HuH-7 (cell line): ENCODE measurements at regions not wholly inside any gene's neighbourhood (a gene's known extent, or its start where the extent isn't known, plus 50 kb on each side); places are given as distances from the start of the nearest gene placed in this dataset.

Experiments
- DNase-seq: peaks from one replicate; pipeline ENCODE4 v3.0.0; 2011; ENCODE audit warnings: low spot score

DNA sequence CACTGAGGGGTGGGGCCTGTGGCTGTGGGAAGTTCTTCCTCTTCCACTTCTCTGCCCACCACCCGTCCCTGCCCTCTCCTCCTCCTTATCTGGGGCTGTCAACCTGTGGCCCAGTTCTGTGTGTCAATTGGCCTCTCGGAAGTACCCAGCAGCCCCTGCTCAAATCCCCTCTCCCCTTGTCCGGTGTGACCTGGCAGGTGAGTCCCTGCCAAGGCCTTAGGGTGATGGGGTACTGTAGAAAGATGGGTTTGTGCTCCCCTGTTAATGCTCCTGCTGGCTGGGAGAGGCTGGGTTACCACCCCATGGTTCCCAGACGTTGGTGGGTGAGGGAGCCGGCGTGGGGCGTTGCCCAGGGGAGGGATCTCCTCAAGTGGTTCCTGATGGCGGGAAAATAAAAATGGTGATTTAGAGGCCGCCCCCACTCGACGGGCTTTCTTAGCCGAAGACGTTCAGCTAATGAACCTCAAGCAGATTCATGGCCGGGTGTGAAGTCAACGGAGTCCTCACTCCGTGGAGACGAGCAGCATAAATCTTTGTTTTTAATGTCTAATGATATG, 141.2 kb downstream of the URI1 start:
- no peak for DNase-seq

DNA sequence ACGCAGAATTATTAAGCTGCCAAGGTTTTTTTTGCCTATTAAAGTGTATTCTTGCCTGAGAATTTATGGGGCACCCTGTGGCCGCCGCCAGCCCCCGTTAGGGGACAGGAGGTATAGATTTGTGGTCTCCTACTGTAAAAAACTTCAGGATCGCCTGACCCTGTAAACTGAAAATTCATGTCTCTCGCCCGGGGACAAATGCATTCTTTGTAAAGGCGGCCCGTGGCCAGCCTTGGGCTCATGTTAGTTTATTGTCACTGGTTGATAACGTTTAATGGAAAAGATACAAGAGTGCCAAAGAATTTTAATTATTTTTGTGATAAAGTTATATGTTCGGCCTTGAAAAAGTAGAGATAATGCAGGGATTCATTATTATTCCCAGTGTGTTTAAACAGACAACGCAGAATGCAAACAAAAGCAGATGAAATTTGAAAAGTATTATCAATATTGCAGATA, 141.7 kb downstream of the URI1 start:
- DNase-seq, result no peak

DNA sequence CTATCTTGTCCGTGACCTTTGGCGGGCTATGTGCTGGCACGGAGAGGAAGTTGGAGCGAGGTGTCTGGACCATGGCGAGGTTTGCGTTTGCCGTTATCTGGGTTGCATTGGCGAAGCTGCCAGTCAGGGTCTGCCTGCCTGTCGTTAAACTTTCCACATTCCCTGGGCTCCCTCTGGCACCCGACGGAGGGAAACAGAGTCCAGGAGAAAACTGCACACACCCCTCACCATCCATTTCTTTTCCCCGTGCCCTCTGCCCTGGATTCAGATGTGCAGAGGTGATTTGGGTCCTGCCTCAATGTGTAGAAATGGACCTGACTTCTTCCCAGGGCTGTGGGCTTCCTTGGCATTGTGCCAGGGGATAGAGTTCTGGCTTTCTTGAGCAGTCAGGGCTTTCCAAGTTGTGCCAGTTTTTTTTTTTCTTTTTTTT, 142.4 kb downstream of the URI1 start:
- no peak for DNase-seq

DNA sequence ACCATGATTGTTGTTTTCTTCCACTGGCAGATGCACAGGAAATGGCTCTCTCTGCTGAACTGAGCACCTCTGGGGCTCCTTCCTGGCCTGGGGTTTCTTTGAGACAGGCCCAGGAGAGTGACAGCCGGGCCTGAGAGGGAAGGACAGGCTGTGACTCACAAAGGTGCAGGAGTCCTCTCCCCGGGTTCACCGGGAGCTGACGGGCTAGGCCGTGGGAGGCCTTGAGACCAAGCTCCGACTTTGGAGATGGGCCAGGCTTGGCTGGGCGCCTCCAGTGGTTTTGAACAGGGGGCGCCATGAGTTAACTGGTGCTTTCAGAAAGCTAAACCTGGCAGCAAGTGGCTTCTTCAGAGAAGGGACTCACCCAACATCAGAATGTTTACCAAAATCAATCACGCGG, 143.4 kb downstream of the URI1 start:
- no peak for DNase-seq

- DNase-seq, result no peak
Observed at GRCh38 chr19:30086220-30086619, 144.2 kb downstream of the URI1 start.

DNA sequence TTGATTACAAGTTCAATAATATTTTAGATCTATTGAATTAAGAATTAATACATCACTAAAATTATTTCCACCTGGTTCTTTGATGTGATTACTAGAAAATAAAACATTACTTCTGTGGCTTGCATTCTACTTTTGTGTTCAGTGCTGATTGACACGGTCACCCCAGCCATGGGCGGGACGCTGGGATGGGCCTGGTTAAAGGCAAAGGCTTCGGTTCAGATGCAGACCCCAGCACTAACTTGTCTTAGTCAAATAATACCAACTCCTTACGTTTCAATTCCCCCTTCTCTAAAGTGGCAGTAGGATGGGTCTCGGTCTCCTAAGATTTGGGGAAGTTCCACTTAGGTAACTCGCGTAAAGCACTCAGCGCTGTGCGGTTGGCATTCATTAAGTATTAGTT, 144.9 kb downstream of the URI1 start:
- DNase-seq, result no peak

GRCh38 chr19:30087381-30088138, 145.5 kb downstream of the URI1 start:
- DNase-seq, result no peak

- DNase-seq, result no peak
Observed at GRCh38 chr19:30088567-30088966, 146.5 kb downstream of the URI1 start.

GRCh38 chr19:30089086-30089665, 147.1 kb downstream of the URI1 start:
- DNase-seq, result no peak

DNA sequence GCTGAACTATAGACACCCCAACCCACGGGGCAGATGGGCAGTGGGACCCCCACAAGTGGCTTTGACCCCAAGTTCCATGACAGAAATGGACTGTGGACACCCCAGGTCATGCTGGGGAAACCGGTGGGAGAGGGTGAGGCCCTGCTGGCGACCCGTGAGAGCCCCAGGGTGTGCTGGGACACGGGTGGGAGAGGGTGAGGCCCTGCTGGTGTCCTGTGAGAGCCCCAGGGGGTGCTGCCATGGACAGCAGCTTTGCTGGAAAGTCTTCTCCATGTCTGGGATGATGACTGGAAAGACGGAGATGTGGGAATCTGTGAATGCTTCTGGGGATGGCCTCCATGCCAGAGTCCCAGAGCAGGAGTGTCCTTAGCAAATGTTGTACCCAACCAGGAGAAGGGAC, 148.4 kb downstream of the URI1 start:
- no peak for DNase-seq

DNA sequence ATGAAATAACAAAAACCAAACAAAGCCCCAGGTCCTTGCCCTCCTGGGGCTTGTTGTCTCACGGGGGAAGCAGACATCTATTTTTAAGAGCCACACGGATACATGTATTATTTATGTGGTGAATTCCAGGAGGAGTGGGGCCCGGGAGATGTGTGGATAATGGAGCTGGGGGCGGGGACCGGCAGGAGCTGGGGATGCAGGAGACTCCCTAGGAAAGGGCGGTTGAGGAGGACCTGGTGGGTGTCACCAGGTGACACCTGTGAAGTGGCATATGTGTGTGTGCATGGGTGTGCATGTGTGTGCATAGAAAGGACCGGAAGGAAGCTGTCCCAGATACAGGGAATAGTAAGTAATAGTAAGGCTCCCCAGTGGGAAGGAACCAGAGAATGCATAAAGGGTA, 148.9 kb downstream of the URI1 start:
- no peak for DNase-seq

DNA sequence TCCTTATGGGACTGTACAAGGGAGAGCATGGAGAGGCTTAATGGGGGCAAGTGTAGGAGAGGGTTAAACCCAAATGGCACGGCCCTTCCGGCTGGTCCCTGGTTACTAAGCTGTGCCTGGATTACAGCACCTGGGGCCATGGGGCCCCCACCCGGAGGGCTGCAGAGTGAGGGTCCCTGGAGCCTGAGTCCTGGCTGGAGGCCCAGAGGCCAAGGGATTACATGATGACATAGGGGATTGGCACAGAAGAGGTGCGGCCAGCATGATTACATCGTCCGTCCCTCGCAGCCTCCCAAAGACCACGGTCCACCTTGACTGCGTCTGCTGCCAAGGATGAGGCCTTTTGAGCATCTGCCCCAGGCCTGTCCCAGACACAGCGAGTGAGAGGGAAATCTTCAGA, 149.4 kb downstream of the URI1 start:
- no peak for DNase-seq

DNA sequence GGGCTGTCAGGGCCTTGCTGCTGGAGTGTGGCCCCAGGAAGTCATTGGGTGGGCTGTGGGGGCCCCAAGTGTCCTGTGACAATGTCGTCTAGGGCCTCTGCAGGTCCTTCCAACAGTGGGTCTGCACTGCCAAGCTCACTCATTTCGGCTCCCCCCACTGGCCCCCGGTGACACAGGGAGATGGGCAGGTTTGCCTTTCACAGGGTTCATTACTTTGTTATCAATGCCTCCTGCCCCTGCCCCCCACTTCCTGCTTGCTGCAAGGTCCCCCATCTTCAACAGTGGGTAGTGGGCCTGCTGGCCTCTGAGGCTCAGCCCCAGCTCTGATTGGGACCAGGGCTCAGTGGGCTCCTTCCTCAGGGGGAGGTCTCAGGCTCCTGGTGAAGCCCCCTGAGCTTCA, 149.8 kb downstream of the URI1 start:
- DNase-seq, result no peak

GRCh38 chr19:30092721-30093569, 150.9 kb downstream of the URI1 start:
- no peak for DNase-seq

DNA sequence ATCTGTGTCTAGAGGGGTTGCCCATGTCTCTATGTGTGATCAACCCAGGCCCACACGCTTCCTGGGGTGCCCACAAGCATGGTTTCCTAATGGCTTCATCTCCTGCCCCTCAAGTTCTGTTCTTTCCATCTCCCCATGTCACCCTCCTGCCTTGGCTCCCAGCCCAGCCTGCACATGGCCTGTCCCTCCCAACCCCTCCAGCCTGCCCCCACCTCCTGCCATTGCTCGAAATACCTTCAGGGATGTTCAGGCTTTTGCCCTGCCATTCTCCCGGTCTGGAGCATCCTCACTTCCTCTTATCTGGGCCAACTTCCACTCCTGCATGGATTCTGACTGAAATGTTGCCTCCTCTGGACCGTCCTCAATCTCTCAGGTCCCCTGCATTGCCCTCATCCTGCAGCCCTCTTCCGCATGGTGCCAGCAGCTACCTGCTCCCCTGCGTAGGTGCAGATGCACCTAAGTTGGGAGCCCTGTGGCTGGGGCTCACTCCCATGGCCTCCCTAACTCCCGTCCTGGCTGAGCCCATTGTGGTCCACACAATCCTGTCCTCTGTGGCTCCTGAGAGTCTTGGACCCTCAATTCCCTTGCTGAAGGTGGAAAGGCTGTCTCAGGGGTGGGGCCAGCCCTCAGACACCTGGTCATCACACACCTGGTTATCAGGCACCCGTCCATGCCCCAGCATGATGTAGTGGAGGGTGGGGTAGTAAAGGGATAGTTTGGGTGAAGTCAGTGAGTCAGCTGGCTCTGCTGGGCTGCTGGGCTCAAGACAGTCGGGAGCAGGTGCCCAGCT, 152.1 kb downstream of the URI1 start:
- no peak for DNase-seq

DNA sequence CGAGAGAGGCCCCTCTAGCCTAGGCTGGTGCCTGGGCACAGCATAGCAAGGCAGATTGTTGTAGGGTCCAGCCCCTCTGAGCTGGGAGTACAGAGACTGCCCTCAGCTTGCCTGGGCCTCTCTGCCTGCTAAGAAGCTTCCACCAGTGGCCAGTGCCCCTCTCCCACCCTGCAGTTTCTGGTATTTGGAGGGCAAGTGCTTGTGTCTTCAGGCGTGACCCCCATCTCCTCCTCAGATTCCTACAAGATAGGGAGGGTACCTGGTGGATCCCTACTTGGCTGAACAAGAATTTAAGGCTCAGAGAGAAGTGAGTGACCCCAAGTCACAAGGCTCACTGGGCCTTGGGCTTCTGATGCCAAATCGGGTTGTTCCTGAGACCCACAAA, 152.7 kb downstream of the URI1 start:
- no peak for DNase-seq

- no peak for DNase-seq
Observed at GRCh38 chr19:30095171-30095570, 153.1 kb downstream of the URI1 start.

DNA sequence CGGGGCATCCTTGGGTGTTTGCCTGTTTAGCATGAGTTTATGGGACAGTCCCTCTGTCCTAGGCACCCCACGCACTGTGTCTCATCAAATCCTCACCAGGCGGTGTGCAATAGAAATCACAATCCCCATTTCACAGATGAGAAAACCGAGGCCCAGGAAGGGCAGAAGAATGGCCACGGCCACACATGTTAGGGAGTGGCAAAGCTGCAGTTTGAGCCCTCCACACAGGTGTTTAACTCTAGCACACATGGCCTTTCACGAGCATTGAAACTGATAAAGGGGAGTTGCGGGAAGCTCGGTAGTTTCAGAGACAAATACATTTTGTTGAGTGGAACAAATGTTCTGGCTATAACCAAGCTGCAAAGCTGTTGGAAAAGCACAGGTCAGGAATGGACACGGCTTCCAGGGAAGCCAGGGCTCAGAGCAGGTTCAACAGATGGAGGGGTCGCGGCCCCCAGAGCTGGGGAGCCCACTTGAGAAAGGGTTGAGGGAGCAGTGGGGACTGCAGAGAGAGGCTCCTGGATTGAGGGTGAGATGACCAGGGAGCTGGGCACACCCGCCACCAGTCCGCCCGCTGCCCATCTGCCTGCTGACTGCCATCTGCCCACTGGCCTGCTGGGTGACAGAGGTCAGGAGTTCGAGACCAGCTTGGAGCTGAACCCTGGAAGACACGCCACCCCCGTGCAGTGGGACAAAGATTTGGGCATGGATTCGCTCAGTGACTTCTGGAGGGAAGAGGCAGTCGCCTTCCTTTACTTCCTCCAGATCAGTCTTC, 154.7 kb downstream of the URI1 start:
- DNase-seq, result no peak

DNA sequence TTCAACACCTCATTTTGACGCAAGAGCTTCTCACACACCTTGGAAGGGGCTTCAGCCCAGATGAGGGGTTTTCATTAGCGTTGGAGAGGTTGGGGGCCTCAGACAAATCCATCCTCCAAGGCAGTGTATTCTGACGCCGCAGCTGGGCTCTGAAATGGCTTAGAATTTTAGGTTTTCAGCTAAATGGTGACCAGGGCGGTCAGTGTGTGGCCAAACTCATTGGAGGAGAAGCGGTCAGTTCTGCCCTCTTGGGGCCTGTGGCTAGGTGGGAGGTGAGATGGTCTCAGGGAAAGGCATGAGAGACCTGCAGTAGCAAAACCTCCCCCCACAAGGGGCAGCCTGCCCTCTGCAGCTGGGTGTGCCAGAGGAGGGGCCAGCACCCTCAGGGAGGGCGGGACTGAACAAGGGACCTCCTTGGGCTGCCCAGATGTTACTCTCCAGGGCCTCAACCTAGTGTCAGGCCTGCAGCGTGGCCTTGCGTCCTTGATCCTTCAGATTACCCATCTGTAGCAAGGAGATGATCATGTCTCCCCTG, 155.8 kb downstream of the URI1 start:
- DNase-seq, result no peak

- DNase-seq, result no peak
Observed at GRCh38 chr19:30102239-30102638, 160.2 kb downstream of the URI1 start.

- DNase-seq, result no peak
Observed at GRCh38 chr19:30102666-30103065, 160.6 kb downstream of the URI1 start.
